ENCODE measurements at regions not wholly inside any gene's neighbourhood (a gene's known extent, or its start where the extent isn't known, plus 50 kb on each side); places are given as distances from the start of the nearest gene placed in this dataset.

- no peaks in the 10 kb centered on the region for H4K20me1 ChIP-seq (ENCODE audit: insufficient read depth, low read length)
- 21% methylated on average over 13 of the region's 20 CpGs for WGBS (ENCODE audit: low lambda C conversion rate)
- FAIRE-seq (no peak), ATAC-seq (no peak), DNase-seq (ENCODE audit: low spot score) (no peak)
- no peak overlapping the region for H3K4me3 ChIP-seq (replicated peaks in 1 of 3; ENCODE audit: insufficient read depth in 1 of 3, low read depth in 2 of 3, low read length in 3 of 3)
- TF ChIP-seq RBAK (CRISPR knock-in tag; IDR thresholded peaks at IDR 0.05) = no peak
- no peak for TF ChIP-seq KMT2A (CRISPR knock-in tag; IDR thresholded peaks at IDR 0.05)
- no peak for TF ChIP-seq RNF2 (conservative IDR thresholded peaks at IDR 0.05; ENCODE audit: low read depth)
- no peak for TF ChIP-seq ZNF335 (CRISPR knock-in tag; IDR thresholded peaks at IDR 0.05)
- TF ChIP-seq ZNF263 (CRISPR knock-in tag; IDR thresholded peaks at IDR 0.05) = no peak
- no peak for TF ChIP-seq IRX3 (CRISPR knock-in tag; IDR thresholded peaks at IDR 0.05; ENCODE audit: borderline replicate concordance, low read depth)
- no peak for TF ChIP-seq SALL2 (CRISPR knock-in tag; IDR thresholded peaks at IDR 0.05)
- no peak for TF ChIP-seq TGIF2 (CRISPR knock-in tag; IDR thresholded peaks at IDR 0.05)
- TF ChIP-seq, protein P1, sequence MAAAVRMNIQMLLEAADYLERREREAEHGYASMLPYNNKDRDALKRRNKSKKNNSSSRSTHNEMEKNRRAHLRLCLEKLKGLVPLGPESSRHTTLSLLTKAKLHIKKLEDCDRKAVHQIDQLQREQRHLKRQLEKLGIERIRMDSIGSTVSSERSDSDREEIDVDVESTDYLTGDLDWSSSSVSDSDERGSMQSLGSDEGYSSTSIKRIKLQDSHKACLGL (CRISPR knock-in tag; IDR thresholded peaks at IDR 0.05) = no peak
- TF ChIP-seq, protein P2, sequence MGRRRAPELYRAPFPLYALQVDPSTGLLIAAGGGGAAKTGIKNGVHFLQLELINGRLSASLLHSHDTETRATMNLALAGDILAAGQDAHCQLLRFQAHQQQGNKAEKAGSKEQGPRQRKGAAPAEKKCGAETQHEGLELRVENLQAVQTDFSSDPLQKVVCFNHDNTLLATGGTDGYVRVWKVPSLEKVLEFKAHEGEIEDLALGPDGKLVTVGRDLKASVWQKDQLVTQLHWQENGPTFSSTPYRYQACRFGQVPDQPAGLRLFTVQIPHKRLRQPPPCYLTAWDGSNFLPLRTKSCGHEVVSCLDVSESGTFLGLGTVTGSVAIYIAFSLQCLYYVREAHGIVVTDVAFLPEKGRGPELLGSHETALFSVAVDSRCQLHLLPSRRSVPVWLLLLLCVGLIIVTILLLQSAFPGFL (CRISPR knock-in tag; IDR thresholded peaks at IDR 0.05) = no peak
- TF ChIP-seq SIN3B (IDR thresholded peaks at IDR 0.05; ENCODE audit: low read length) = no peak
- no peak for TF ChIP-seq ZNF281 (CRISPR knock-in tag; IDR thresholded peaks at IDR 0.05; ENCODE audit: borderline replicate concordance)
- peaks cover 6 to 46% of the 10 kb centered on the region in 2 experiments; a peak in 4 of 5 replicates for H3K27me3 ChIP-seq (ENCODE audit: control insufficient read depth in 1 of 2, insufficient read depth in 2 of 2, low read length in 2 of 2)
- H3K79me2 ChIP-seq (ENCODE audit: insufficient read depth, low read length) = no peaks in the 10 kb centered on the region
- no peaks in the 10 kb centered on the region for H3K4me1 ChIP-seq (ENCODE audit: insufficient read depth, low read length)
- in situ Hi-C loops (cut with HindIII; ENCODE audit: extremely low pct_ligation_motif_present, low pct_unique_long_range_greater_than_20kb) (no loop called here), intact Hi-C loops (cut with micrococcal nuclease; ENCODE audit: unreplicated experiment) (no loop called here)
- no TSS peak for BruUV-seq (replicated peaks)
- POLR2A ChIA-PET = no interaction called here
- H3K4me2 ChIP-seq (ENCODE audit: low read depth, low read length) = no peak overlapping the region
- H3K27ac ChIP-seq (ENCODE audit: extremely low read length, insufficient read depth, low read length) = no peak overlapping the region
- no peaks in the 10 kb centered on the region for H3K9me3 ChIP-seq (ENCODE audit: low read length)
- H3K9ac ChIP-seq (ENCODE audit: insufficient read depth, low read depth, low read length) = no peak overlapping the region
- CTCF ChIA-PET (ENCODE audit: low intra/inter-chr PET ratio, low total read pairs) = no interaction called here
- H2AFZ ChIP-seq (ENCODE audit: low read length) = no peak overlapping the region
- no peaks in the 10 kb centered on the region for H3K36me3 ChIP-seq (replicated peaks in 1 of 2; ENCODE audit: control insufficient read depth in 1 of 2, insufficient read depth in 2 of 2, low read length in 2 of 2)
Measured at GRCh38 chr22:49197986-49198704, 629.5 kb downstream of the BRD1 start.

All from HepG2 (cell line).